Choroid plexus epithelial cell (primary cell): ENCODE measurements at regions not wholly inside any gene's neighbourhood (a gene's known extent, or its start where the extent isn't known, plus 50 kb on each side); places are given as distances from the start of the nearest gene placed in this dataset.

Source experiments
- DNase-seq: peaks from one replicate; pipeline ENCODE4 v3.0.0-alpha.2; 2010; ENCODE audit warnings: low read depth
- H3K4me3 ChIP-seq: 2 replicates; pipeline ENCODE4 v1.5.1; 2011; ENCODE audit warnings: low read depth, mild to moderate bottlenecking, control low read depth, low read length, moderate library complexity
- CTCF ChIP-seq: conservative IDR thresholded peaks from 2 replicates; pipeline ENCODE4 v1.5.1; 2011; ENCODE audit warnings: low read depth, mild to moderate bottlenecking, control low read depth, inconsistent platforms, low read length, moderate library complexity

DNA sequence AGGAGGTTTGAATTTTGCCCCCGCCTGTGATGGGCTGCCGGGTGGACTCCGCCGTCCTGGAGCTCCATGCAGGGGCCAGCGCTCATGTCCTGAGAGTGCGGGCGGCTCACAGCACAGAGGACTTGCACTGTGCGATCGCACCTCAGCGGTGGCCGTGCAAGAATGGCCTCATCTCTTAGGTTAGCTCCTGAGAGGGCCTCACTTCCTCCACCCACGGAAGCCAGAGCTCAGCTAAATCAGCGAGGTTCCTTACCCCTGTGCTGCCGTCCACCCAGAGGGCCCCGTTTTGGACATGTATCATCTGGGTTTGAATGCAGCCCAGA lies 72.0 kb upstream of the PCSK6 start:
- TF ChIP-seq CTCF, result no peak
- H3K4me3 ChIP-seq, result no peak overlapping the region
- DNase-seq, result no peak

DNA sequence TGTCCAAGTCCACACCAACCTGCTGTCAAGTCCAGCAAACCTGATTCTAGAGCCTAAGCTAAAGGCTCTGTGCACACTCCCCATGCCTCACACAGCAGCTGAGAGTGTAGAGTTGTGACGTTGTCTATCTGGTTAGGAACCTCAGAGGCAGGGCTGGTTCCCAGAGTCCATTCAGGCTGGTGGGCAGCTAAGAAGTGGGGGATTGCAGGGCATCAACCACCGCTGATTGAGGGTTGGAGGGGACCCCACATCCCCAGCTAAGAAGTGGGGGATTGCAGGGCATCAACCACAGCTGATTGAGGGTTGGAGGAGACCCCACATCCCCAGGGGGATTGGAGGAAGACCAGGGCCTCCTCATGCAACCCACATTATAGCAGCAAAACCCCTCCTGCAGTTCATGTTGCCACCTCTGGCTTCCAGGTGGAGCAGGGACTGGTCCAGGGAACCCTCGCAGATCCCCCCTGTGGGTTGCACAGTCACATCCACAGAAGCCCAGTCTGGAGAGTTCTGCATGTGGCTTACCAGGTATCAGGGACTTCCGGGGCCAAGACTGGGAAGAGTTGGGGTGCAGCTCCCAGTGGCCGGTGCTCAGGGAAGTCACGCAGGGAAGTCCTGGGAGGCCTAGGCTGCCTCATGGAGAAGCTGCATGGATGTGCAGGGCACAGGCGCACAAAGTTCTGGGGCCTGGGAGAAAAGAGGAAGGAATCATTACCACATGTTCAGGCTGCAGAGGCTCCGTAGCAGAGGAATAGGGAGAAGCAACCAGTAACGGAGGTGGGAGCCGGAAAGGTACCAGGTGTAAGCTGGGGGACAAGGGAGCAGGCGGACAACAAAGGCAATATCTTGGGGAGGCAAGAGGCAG lies 71.4 kb upstream of the PCSK6 start:
- no peak for TF ChIP-seq CTCF

GRCh38 chr15:101559952-101560351 lies 70.4 kb upstream of the PCSK6 start:
- no peak overlapping the region for H3K4me3 ChIP-seq
- TF ChIP-seq CTCF, result no peak
- DNase-seq, result no peak

More for the DNA sequence above, 71.4 kb upstream of the PCSK6 start:
- DNase-seq, result no peak
- no peak overlapping the region for H3K4me3 ChIP-seq

DNA sequence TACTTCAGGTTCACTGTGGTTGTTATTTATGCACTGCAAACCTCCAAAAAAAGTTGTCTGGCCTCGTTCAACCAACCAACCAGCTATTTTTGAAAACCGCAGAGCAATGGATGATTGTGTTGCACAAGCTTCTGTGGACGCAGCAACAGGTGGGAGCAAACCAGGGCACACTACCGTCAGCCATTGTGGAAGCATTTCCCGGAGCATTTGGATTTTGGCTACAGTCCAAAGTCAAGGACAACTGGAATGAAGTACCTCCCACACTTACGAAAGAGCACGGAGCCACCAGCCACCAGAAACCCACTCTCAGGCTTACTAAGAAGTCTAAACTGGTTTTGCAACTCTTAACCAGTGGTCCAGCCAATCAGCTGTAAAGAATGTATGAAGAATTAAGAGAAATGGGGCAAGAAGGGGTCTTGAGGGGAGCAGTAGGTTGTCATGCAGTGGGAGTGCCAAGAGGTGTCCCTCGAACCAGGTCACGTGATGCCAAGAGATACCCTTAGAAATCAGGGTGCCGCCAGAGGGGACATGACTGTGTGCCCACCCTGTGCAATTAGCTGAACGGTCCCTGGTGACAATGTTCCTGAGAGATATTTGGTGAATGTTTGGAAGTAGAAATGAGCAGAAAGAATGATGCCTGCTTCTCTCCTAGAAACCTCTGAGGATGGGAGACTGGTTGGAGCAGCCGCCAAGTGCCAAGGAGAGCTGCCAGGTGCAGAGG lies 68.9 kb upstream of the PCSK6 start:
- DNase-seq, result no peak
- TF ChIP-seq CTCF, result no peak
- no peak overlapping the region for H3K4me3 ChIP-seq

GRCh38 chr15:101556273-101556672 lies 66.8 kb upstream of the PCSK6 start:
- H3K4me3 ChIP-seq, result no peak overlapping the region
- DNase-seq, result no peak
- TF ChIP-seq CTCF, result no peak

DNA sequence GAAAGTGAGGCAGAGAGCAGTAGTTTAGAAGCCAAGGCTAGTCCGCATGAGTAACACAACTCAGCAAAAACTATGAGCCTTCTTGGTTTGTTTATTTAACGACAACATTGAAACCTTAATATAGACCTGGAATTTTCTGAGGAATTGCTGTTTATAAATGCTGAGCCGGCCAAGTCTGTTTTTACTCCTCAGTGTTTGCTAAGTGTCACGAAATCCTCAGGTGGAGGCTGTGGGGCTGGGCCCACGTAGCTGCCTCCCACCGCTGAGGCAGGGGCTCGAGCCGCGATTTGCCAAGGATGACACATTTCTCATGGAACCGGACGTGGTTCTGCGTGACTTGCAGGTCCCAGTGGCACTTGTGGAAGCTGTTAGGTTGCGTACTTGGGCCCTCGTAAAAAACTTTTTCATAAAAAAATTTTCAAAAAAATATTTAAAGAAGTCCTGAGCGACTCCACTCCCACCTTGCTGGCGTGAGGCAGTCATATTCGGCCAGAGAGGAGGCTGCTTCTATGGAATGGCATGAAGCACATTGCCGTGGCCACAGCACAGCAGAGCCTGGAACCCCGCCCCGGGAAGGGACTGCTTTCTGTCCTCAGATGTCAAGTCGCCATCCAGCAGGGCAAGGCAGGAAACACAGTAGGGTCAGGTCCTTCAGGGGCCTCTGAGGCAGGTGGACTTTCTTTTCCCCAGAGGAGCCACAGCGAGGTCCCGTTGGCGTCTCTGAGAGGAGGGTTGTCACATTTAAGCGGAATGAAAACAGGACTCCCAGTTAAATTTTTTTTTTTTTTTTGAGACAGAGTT lies 64.8 kb upstream of the PCSK6 start:
- DNase-seq, result peak; percentile 15
- no peak overlapping the region for H3K4me3 ChIP-seq
- no peak for TF ChIP-seq CTCF
